ENCODE measurements at regions not wholly inside any gene's neighbourhood (a gene's known extent, or its start where the extent isn't known, plus 50 kb on each side); places are given as distances from the start of the nearest gene placed in this dataset.
A peak's percentile ranks its signal among the peaks of the same experiment; 100 is the strongest.

DNA sequence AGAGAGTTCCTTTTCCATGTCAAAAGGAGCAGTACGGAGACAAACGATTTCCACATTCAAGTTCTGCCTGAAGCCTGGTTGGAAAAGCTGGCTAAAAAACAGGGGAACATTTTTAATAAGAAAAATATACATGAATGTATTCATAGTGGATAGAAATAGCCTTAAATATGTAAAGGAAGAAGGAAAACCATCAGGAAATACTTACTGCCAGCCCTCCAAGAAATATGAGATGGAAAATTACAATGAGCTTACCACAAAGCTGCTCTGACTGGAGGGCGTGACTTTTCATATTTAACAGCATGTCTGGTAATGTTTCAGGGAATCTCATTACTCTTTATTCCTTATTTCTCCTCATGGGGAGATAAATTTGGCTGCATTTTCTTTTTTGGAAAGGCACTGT is 75.9 kb upstream of the ZDHHC17 start (continued):
- TF ChIP-seq, protein P1, sequence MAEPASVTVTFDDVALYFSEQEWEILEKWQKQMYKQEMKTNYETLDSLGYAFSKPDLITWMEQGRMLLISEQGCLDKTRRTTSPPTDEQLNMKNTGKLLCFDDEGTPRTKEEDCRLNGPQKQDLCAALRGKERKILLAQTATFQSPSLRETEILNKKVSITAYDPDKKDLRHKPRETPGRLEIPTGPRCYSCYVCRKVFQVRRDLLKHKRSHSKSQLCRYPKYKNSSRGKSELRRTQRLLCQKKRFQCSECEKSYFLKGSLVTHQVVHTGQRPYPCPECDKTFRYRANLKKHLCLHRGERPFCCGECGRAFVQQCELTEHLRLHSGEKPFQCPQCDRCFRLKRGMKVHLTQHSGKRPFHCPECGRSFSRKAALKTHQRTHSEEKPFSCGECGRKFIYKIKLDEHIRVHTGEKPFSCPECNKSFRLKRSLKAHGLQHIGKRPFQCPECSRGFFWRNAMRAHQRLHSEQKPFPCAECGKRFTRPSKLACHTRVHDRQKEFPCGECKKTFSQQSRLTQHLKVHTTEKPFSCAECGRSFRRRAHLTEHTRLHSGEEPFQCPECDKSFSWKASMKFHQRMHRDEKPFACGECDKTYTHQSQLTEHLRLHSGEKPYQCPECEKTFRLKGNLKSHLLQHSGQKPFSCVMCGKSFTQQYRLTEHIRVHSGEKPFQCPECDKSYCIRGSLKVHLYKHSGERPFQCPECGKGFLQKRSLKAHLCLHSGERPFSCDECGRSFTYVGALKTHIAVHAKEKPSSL (CRISPR knock-in tag; conservative IDR thresholded peaks at IDR 0.05): no peak

DNA sequence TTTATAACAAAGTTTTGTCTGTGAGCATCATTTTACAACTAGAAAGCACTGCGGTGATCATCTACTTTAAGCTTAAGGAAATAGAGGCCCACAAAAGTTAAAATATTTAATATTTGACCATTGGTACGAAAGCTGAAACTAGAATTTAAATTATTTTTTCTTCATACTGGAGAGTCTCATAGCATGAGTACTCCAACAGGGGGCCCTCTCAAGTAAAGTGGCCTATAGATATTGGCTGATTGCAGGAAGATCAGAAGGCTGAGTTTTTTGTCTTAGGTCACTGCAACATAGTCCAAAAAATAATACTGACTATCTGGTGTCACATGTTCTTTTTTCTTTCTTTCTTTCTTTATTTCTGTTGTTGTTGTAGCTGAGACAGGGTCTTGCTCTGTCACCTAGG is 75.3 kb upstream of the ZDHHC17 start:
- ChIA-PET CTCF (interaction anchor here (0.6 to 1.6 kb wide), 10 partner anchors 10 to 322 kb away, joined by 3 to 9 read pairs (median 4); no protein-coding TSS in a partner anchor), POLR2A (no interaction called here)
- no peaks in the 10 kb centered on the region for H3K9me3 Mint-ChIP-seq
- H3K27ac Mint-ChIP-seq: no peak overlapping the region
- no peak for DNase-seq (ENCODE audit: low spot score)
- H3K4me3 Mint-ChIP-seq: no peak overlapping the region
- H3K27me3 Mint-ChIP-seq (ENCODE audit: low read depth): no peaks in the 10 kb centered on the region
- TF ChIP-seq, protein P2, sequence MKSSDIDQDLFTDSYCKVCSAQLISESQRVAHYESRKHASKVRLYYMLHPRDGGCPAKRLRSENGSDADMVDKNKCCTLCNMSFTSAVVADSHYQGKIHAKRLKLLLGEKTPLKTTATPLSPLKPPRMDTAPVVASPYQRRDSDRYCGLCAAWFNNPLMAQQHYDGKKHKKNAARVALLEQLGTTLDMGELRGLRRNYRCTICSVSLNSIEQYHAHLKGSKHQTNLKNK (CRISPR knock-in tag; IDR thresholded peaks at IDR 0.05): no peak
- no peak for TF ChIP-seq SOX15 (CRISPR knock-in tag; IDR thresholded peaks at IDR 0.05)
- no peak for TF ChIP-seq CREM (CRISPR knock-in tag; IDR thresholded peaks at IDR 0.05)
- TF ChIP-seq NR3C1 (CRISPR knock-in tag; conservative IDR thresholded peaks at IDR 0.05; ENCODE audit: low read depth): no peak
- no peak for TF ChIP-seq JAZF1 (CRISPR knock-in tag; IDR thresholded peaks at IDR 0.05)
- TF ChIP-seq, protein P3, sequence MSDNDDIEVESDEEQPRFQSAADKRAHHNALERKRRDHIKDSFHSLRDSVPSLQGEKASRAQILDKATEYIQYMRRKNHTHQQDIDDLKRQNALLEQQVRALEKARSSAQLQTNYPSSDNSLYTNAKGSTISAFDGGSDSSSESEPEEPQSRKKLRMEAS (CRISPR knock-in tag; IDR thresholded peaks at IDR 0.05): no peak
- TF ChIP-seq GRHL2 (CRISPR knock-in tag; IDR thresholded peaks at IDR 0.05; ENCODE audit: insufficient replicate concordance, severe bottlenecking): no peak
- no peak for TF ChIP-seq TCF7 (CRISPR knock-in tag; IDR thresholded peaks at IDR 0.05; ENCODE audit: low read depth)
- TF ChIP-seq, protein P4, sequence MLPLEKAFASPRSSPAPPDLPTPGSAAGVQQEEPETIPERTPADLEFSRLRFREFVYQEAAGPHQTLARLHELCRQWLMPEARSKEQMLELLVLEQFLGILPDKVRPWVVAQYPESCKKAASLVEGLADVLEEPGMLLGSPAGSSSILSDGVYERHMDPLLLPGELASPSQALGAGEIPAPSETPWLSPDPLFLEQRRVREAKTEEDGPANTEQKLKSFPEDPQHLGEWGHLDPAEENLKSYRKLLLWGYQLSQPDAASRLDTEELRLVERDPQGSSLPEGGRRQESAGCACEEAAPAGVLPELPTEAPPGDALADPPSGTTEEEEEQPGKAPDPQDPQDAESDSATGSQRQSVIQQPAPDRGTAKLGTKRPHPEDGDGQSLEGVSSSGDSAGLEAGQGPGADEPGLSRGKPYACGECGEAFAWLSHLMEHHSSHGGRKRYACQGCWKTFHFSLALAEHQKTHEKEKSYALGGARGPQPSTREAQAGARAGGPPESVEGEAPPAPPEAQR (CRISPR knock-in tag; IDR thresholded peaks at IDR 0.05): no peak
- TF ChIP-seq, protein P5, sequence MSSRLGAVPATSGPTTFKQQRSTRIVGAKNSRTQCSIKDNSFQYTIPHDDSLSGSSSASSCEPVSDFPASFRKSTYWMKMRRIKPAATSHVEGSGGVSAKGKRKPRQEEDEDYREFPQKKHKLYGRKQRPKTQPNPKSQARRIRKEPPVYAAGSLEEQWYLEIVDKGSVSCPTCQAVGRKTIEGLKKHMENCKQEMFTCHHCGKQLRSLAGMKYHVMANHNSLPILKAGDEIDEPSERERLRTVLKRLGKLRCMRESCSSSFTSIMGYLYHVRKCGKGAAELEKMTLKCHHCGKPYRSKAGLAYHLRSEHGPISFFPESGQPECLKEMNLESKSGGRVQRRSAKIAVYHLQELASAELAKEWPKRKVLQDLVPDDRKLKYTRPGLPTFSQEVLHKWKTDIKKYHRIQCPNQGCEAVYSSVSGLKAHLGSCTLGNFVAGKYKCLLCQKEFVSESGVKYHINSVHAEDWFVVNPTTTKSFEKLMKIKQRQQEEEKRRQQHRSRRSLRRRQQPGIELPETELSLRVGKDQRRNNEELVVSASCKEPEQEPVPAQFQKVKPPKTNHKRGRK (CRISPR knock-in tag; IDR thresholded peaks at IDR 0.05; ENCODE audit: borderline replicate concordance): no peak
- TF ChIP-seq, protein P6, sequence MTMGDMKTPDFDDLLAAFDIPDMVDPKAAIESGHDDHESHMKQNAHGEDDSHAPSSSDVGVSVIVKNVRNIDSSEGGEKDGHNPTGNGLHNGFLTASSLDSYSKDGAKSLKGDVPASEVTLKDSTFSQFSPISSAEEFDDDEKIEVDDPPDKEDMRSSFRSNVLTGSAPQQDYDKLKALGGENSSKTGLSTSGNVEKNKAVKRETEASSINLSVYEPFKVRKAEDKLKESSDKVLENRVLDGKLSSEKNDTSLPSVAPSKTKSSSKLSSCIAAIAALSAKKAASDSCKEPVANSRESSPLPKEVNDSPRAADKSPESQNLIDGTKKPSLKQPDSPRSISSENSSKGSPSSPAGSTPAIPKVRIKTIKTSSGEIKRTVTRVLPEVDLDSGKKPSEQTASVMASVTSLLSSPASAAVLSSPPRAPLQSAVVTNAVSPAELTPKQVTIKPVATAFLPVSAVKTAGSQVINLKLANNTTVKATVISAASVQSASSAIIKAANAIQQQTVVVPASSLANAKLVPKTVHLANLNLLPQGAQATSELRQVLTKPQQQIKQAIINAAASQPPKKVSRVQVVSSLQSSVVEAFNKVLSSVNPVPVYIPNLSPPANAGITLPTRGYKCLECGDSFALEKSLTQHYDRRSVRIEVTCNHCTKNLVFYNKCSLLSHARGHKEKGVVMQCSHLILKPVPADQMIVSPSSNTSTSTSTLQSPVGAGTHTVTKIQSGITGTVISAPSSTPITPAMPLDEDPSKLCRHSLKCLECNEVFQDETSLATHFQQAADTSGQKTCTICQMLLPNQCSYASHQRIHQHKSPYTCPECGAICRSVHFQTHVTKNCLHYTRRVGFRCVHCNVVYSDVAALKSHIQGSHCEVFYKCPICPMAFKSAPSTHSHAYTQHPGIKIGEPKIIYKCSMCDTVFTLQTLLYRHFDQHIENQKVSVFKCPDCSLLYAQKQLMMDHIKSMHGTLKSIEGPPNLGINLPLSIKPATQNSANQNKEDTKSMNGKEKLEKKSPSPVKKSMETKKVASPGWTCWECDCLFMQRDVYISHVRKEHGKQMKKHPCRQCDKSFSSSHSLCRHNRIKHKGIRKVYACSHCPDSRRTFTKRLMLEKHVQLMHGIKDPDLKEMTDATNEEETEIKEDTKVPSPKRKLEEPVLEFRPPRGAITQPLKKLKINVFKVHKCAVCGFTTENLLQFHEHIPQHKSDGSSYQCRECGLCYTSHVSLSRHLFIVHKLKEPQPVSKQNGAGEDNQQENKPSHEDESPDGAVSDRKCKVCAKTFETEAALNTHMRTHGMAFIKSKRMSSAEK (CRISPR knock-in tag; IDR thresholded peaks at IDR 0.05; ENCODE audit: borderline replicate concordance): no peak
- no peak for TF ChIP-seq CBFB (CRISPR knock-in tag; IDR thresholded peaks at IDR 0.05; ENCODE audit: low read depth)
- TF ChIP-seq CREB1 (CRISPR knock-in tag; IDR thresholded peaks at IDR 0.05): no peak
- no peak for TF ChIP-seq NR1H2 (CRISPR knock-in tag; IDR thresholded peaks at IDR 0.05)
- TF ChIP-seq ESRRA (CRISPR knock-in tag; IDR thresholded peaks at IDR 0.05; ENCODE audit: borderline replicate concordance): no peak
- H3K36me3 Mint-ChIP-seq: no peaks in the 10 kb centered on the region
- H3K4me1 Mint-ChIP-seq: peaks cover 30% of the 10 kb centered on the region
- ATAC-seq: peak; percentile 54
